WTC11 (cell line): ENCODE measurements at regions not wholly inside any gene's neighbourhood (a gene's known extent, or its start where the extent isn't known, plus 50 kb on each side); places are given as distances from the start of the nearest gene placed in this dataset.

Experiments
- ATAC-seq: fragments of 200-7000 bp; cut with Tn5 transposase; 2 replicates; pipeline ENCODE4 v1.10.0; 2021; ENCODE audit warnings: mild to moderate bottlenecking, moderate library complexity
- CTCF ChIA-PET: fragments of 300-600 bp; sonication (Branson Sonifier 250); formaldehyde crosslinking; loops from one replicate; lab custom pipeline; 2021; ENCODE audit warnings: antibody characterized with exemption; lab: Charles Lee
- POLR2A ChIA-PET: fragments of 350-600 bp; sonication (Branson Sonifier 250); formaldehyde crosslinking; loops from one replicate; lab custom pipeline; 2021; ENCODE audit warnings: antibody characterized with exemption; lab: Charles Lee
- DNase-seq: peaks from one replicate; pipeline ENCODE4 v3.0.0; 2021; ENCODE audit warnings: low spot score
- H3K27ac Mint-ChIP-seq: 2 replicates; pipeline ENCODE4 v1.8.0; 2021; ENCODE audit warnings: mixed read lengths
- H3K27me3 Mint-ChIP-seq: 2 replicates; pipeline ENCODE4 v1.8.0; 2021; ENCODE audit warnings: low read depth, mild to moderate bottlenecking, moderate library complexity, mixed read lengths
- H3K36me3 Mint-ChIP-seq: 2 replicates; pipeline ENCODE4 v1.8.0; 2021; ENCODE audit warnings: mixed read lengths
- H3K4me1 Mint-ChIP-seq: 2 replicates; pipeline ENCODE4 v1.8.0; 2022; ENCODE audit warnings: mixed read lengths
- H3K4me3 Mint-ChIP-seq: 2 replicates; pipeline ENCODE4 v1.8.0; 2021; ENCODE audit warnings: mild to moderate bottlenecking, moderate library complexity, mixed read lengths
- H3K9me3 Mint-ChIP-seq: 2 replicates; pipeline ENCODE4 v1.8.0; 2021; ENCODE audit warnings: mixed read lengths
- ATF2 ChIP-seq: sonication (generic); formaldehyde crosslinking; IDR thresholded peaks from 2 replicates; pipeline ENCODE4 v1.8.1; 2022; ENCODE audit warnings: low read depth, missing genetic modification reagents, borderline replicate concordance
- ATF6 ChIP-seq: sonication (generic); formaldehyde crosslinking; IDR thresholded peaks from 2 replicates; pipeline ENCODE4 v1.8.1; 2023; ENCODE audit warnings: mild to moderate bottlenecking, missing genetic modification reagents
- CBFB ChIP-seq: sonication (generic); formaldehyde crosslinking; IDR thresholded peaks from 2 replicates; pipeline ENCODE4 v1.8.1; 2022; ENCODE audit warnings: mild to moderate bottlenecking, low read depth, missing genetic modification reagents
- CTCF ChIP-seq: fragments of 200-600 bp; IDR thresholded peaks from 2 replicates; pipeline ENCODE4 v1.8.0; 2022; ENCODE audit warnings: antibody characterized with exemption
- E2F5 ChIP-seq: sonication (generic); formaldehyde crosslinking; IDR thresholded peaks from 2 replicates; pipeline ENCODE4 v1.8.1; 2022; ENCODE audit warnings: mild to moderate bottlenecking, moderate library complexity, missing genetic modification reagents
- JAZF1 ChIP-seq: fragments of 250-450 bp; sonication (Bioruptor Pico); IDR thresholded peaks from 2 replicates; pipeline ENCODE4 v1.9.0; 2021; ENCODE audit warnings: moderate library complexity, mild to moderate bottlenecking, inconsistent platforms
- MLX ChIP-seq: sonication (generic); formaldehyde crosslinking; IDR thresholded peaks from 2 replicates; pipeline ENCODE4 v1.8.1; 2023; ENCODE audit warnings: mild to moderate bottlenecking, missing genetic modification reagents, moderate library complexity
- NFE2L1 ChIP-seq: sonication (generic); formaldehyde crosslinking; IDR thresholded peaks from 2 replicates; pipeline ENCODE4 v1.8.1; 2023; ENCODE audit warnings: missing genetic modification reagents
- PREB ChIP-seq: sonication (generic); formaldehyde crosslinking; IDR thresholded peaks from 2 replicates; pipeline ENCODE4 v1.8.1; 2022; ENCODE audit warnings: mild to moderate bottlenecking, missing genetic modification reagents, moderate library complexity, borderline replicate concordance
- STAT6 ChIP-seq: sonication (generic); formaldehyde crosslinking; conservative IDR thresholded peaks from 2 replicates; pipeline ENCODE4 v1.8.1; 2023; ENCODE audit warnings: mild to moderate bottlenecking, low read depth, missing genetic modification reagents, moderate library complexity
- ZNF219 ChIP-seq: sonication (generic); formaldehyde crosslinking; IDR thresholded peaks from 2 replicates; pipeline ENCODE4 v1.8.0; 2023; ENCODE audit warnings: missing genetic modification reagents, mild to moderate bottlenecking, borderline replicate concordance
- ZNF317 ChIP-seq: sonication (generic); formaldehyde crosslinking; IDR thresholded peaks from 2 replicates; pipeline ENCODE4 v1.8.1; 2023; ENCODE audit warnings: low read depth, mild to moderate bottlenecking, moderate library complexity, missing genetic modification reagents, borderline replicate concordance
- ZNF396 ChIP-seq: fragments of 250-450 bp; sonication (Bioruptor Pico); IDR thresholded peaks from 2 replicates; pipeline ENCODE4 v1.8.0; 2021; ENCODE audit warnings: mild to moderate bottlenecking, moderate library complexity, borderline replicate concordance
- ZNF423 ChIP-seq: fragments of 250-450 bp; sonication (Bioruptor Pico); IDR thresholded peaks from 2 replicates; pipeline ENCODE4 v2.1.2; 2022; ENCODE audit warnings: mild to moderate bottlenecking, moderate library complexity
- ZNF532 ChIP-seq: fragments of 250-450 bp; sonication (Bioruptor Pico); IDR thresholded peaks from 2 replicates; pipeline ENCODE4 v1.9.0; 2021; ENCODE audit warnings: mild to moderate bottlenecking, borderline replicate concordance

- TF ChIP-seq ZNF532 (CRISPR knock-in tag) (no peak), STAT6 (CRISPR knock-in tag) (no peak)
Measured at GRCh38 chr16:11484691-11485258, 101.9 kb downstream of the LITAF start (continued).

GRCh38 chr16:11485676-11486075, 101.0 kb downstream of the LITAF start:
- ChIA-PET POLR2A (no interaction called here), CTCF (no interaction called here)
- DNase-seq (no peak), ATAC-seq (no peak)
- no peaks in the 10 kb centered on the region for H3K27me3 Mint-ChIP-seq
- H3K36me3 Mint-ChIP-seq = peaks cover 69% of the 10 kb centered on the region
- H3K27ac Mint-ChIP-seq = no peak overlapping the region
- peaks cover 54% of the 10 kb centered on the region for H3K9me3 Mint-ChIP-seq
- no peaks in the 10 kb centered on the region for H3K4me1 Mint-ChIP-seq
- no peak overlapping the region for H3K4me3 Mint-ChIP-seq
- TF ChIP-seq ATF2 (CRISPR knock-in tag) (no peak), CTCF (no peak), PREB (CRISPR knock-in tag) (no peak), ZNF396 (no peak), ZNF219 (CRISPR knock-in tag) (no peak), ZNF423 (CRISPR knock-in tag) (no peak), ZNF317 (CRISPR knock-in tag) (no peak), ATF6 (CRISPR knock-in tag) (no peak), CBFB (CRISPR knock-in tag) (no peak), JAZF1 (no peak), NFE2L1 (CRISPR knock-in tag) (no peak), MLX (CRISPR knock-in tag) (no peak), E2F5 (CRISPR knock-in tag) (no peak)
